HG03469 (cell line): ENCODE measurements at regions not wholly inside any gene's neighbourhood (a gene's known extent, or its start where the extent isn't known, plus 50 kb on each side); places are given as distances from the start of the nearest gene placed in this dataset.

ENCODE experiments used
- ATAC-seq: cut with Tn5 transposase; IDR thresholded peaks from one replicate; pipeline ENCODE4 v1.9.1; 2021; ENCODE audit warnings: mild to moderate bottlenecking, moderate library complexity, moderate number of reproducible peaks; ENCODE audit not compliant: unreplicated experiment

GRCh38 chr21:41596241-41596925 is 88.4 kb upstream of the TMPRSS2 start:
- no peak for ATAC-seq

GRCh38 chr21:41594268-41594667 is 86.3 kb upstream of the TMPRSS2 start:
- no peak for ATAC-seq

GRCh38 chr21:41593760-41594138 is 85.8 kb upstream of the TMPRSS2 start:
- ATAC-seq, result no peak

- no peak for ATAC-seq
These were observed 85.2 kb upstream of the TMPRSS2 start for GRCh38 chr21:41593051-41593759.

- ATAC-seq, result no peak
These were observed 81.7 kb upstream of the TMPRSS2 start for GRCh38 chr21:41589620-41590175.

GRCh38 chr21:41589131-41589530 is 81.2 kb upstream of the TMPRSS2 start:
- ATAC-seq, result no peak

GRCh38 chr21:41585199-41585994 is 77.4 kb upstream of the TMPRSS2 start:
- no peak for ATAC-seq

GRCh38 chr21:41584603-41585176 is 76.7 kb upstream of the TMPRSS2 start:
- ATAC-seq, result no peak

GRCh38 chr21:41583274-41583790 is 75.4 kb upstream of the TMPRSS2 start:
- no peak for ATAC-seq

- no peak for ATAC-seq
These were observed 74.9 kb upstream of the TMPRSS2 start for GRCh38 chr21:41582866-41583265.

- no peak for ATAC-seq
These were observed 74.4 kb upstream of the TMPRSS2 start for GRCh38 chr21:41582298-41582840.

- ATAC-seq, result no peak
These were observed 73.8 kb upstream of the TMPRSS2 start for GRCh38 chr21:41581592-41582228.

- no peak for ATAC-seq
These were observed 73.0 kb upstream of the TMPRSS2 start for GRCh38 chr21:41580758-41581554.

- no peak for ATAC-seq
These were observed 71.7 kb upstream of the TMPRSS2 start for GRCh38 chr21:41579692-41580091.

- no peak for ATAC-seq
These were observed 70.8 kb upstream of the TMPRSS2 start for GRCh38 chr21:41578716-41579115.

- no peak for ATAC-seq
These were observed 70.1 kb upstream of the TMPRSS2 start for GRCh38 chr21:41578083-41578482.

- no peak for ATAC-seq
These were observed 68.2 kb upstream of the TMPRSS2 start for GRCh38 chr21:41576013-41576615.

GRCh38 chr21:41573902-41574690 is 66.1 kb upstream of the TMPRSS2 start:
- ATAC-seq, result no peak
